ENCODE measurements at regions not wholly inside any gene's neighbourhood (a gene's known extent, or its start where the extent isn't known, plus 50 kb on each side); places are given as distances from the start of the nearest gene placed in this dataset.

GRCh38 chr4:66577922-66578321 is 907.6 kb upstream of the EPHA5 start:
- Mint-ChIP-seq H3K9me3 (ENCODE audit: unreplicated experiment) (no peaks in the 10 kb centered on the region), H3K4me1 (ENCODE audit: low read depth, unreplicated experiment) (peaks cover 13% of the 10 kb centered on the region), H3K27me3 (ENCODE audit: low read depth, unreplicated experiment) (no peaks in the 10 kb centered on the region), H3K27ac (ENCODE audit: unreplicated experiment) (no peak overlapping the region), H3K4me3 (ENCODE audit: unreplicated experiment) (no peak overlapping the region), H3K36me3 (ENCODE audit: low read depth, unreplicated experiment) (no peaks in the 10 kb centered on the region)
- H3K27ac ChIP-seq (ENCODE audit: low read depth, low read length) = no peak overlapping the region
- no peaks in the 10 kb centered on the region for H4K20me1 ChIP-seq (ENCODE audit: insufficient read depth, low read length)
- H3K4me1 ChIP-seq (ENCODE audit: insufficient read depth, low read length) = peaks cover 25% of the 10 kb centered on the region
- no peaks in the 10 kb centered on the region for H3K36me3 ChIP-seq (ENCODE audit: insufficient read depth, low read length)
- TF ChIP-seq EZH2 (IDR thresholded peaks at IDR 0.05; ENCODE audit: insufficient read depth, low read length) (no peak), CTCF (IDR thresholded peaks at IDR 0.05; ENCODE audit: insufficient read depth, low read depth, low read length) (no peak)
- no peak overlapping the region for H2AFZ ChIP-seq (ENCODE audit: low read depth, low read length)
- FAIRE-seq = no peak
- no peak overlapping the region for H3K4me3 ChIP-seq (ENCODE audit: insufficient read depth, low read depth, low read length)
- no peaks in the 10 kb centered on the region for H3K79me2 ChIP-seq (ENCODE audit: insufficient read depth, low read length)
- DNase-seq (ENCODE audit: low read depth) = no peak
- H3K9me3 ChIP-seq (ENCODE audit: insufficient read depth, low read depth, low read length) = no peaks in the 10 kb centered on the region
- H3K9ac ChIP-seq (ENCODE audit: low read length) = no peak overlapping the region
- H3K4me2 ChIP-seq (ENCODE audit: low read length) = no peak overlapping the region
- H3K27me3 ChIP-seq (ENCODE audit: insufficient read depth, low read length) = no peaks in the 10 kb centered on the region

GRCh38 chr4:66575008-66575696 is 904.9 kb upstream of the EPHA5 start:
- no peaks in the 10 kb centered on the region for H3K9me3 Mint-ChIP-seq (ENCODE audit: unreplicated experiment)
- Histone ChIP-seq H3K4me2 (ENCODE audit: low read length) (peak overlapping the region; percentile 79), H3K4me3 (ENCODE audit: insufficient read depth, low read depth, low read length) (peak overlapping the region; percentile 24), H3K9me3 (ENCODE audit: insufficient read depth, low read depth, low read length) (no peaks in the 10 kb centered on the region), H3K27me3 (ENCODE audit: insufficient read depth, low read length) (no peaks in the 10 kb centered on the region), H4K20me1 (ENCODE audit: insufficient read depth, low read length) (no peaks in the 10 kb centered on the region), H3K9ac (ENCODE audit: low read length) (peak overlapping the region; percentile 79), H3K4me1 (ENCODE audit: insufficient read depth, low read length) (peaks cover 30% of the 10 kb centered on the region), H3K79me2 (ENCODE audit: insufficient read depth, low read length) (no peaks in the 10 kb centered on the region), H3K36me3 (ENCODE audit: insufficient read depth, low read length) (no peaks in the 10 kb centered on the region), H2AFZ (ENCODE audit: low read depth, low read length) (peak overlapping the region; percentile 32), H3K27ac (ENCODE audit: low read depth, low read length) (peak overlapping the region; percentile 95)
- H3K27ac Mint-ChIP-seq (ENCODE audit: unreplicated experiment) = peak overlapping the region; percentile 16
- H3K36me3 Mint-ChIP-seq (ENCODE audit: low read depth, unreplicated experiment) = no peaks in the 10 kb centered on the region
- FAIRE-seq (no peak), DNase-seq (ENCODE audit: low read depth) (peak; percentile 96)
- H3K27me3 Mint-ChIP-seq (ENCODE audit: low read depth, unreplicated experiment) = no peaks in the 10 kb centered on the region
- no peak for TF ChIP-seq EZH2 (IDR thresholded peaks at IDR 0.05; ENCODE audit: insufficient read depth, low read length)
- no peak for TF ChIP-seq CTCF (IDR thresholded peaks at IDR 0.05; ENCODE audit: insufficient read depth, low read depth, low read length)
- no peak overlapping the region for H3K4me3 Mint-ChIP-seq (ENCODE audit: unreplicated experiment)
- peaks cover 15% of the 10 kb centered on the region for H3K4me1 Mint-ChIP-seq (ENCODE audit: low read depth, unreplicated experiment)

Data from astrocyte (in vitro differentiated cells and primary cell).